OCI-LY1 (cell line): ENCODE measurements at regions not wholly inside any gene's neighbourhood (a gene's known extent, or its start where the extent isn't known, plus 50 kb on each side); places are given as distances from the start of the nearest gene placed in this dataset.

Experiments used
- H2AFZ ChIP-seq: fragments of 200-600 bp; sonication (generic), shearing (Covaris generic); 2 replicates; pipeline ENCODE4 v1.6.0; 2014; ENCODE audit warnings: antibody characterized with exemption, mild to moderate bottlenecking, low read length
- H3F3A ChIP-seq: fragments of 200-600 bp; sonication (generic), shearing (Covaris generic); 2 replicates; pipeline ENCODE4 v1.6.0; 2014; ENCODE audit warnings: mild to moderate bottlenecking, antibody characterized with exemption, low read length, moderate library complexity; ENCODE audit not compliant: insufficient read depth
- H3K27ac ChIP-seq: fragments of 200-600 bp; sonication (generic); 2 replicates; pipeline ENCODE4 v1.5.1; 2014; ENCODE audit warnings: low read length, mixed run types, mild to moderate bottlenecking, low read depth; ENCODE audit not compliant: poor library complexity, severe bottlenecking
- H3K27me3 ChIP-seq: fragments of 200-600 bp; sonication (generic); 2 replicates; pipeline ENCODE4 v1.6.0; 2014; ENCODE audit warnings: antibody characterized with exemption, mild to moderate bottlenecking, low read length, moderate library complexity; ENCODE audit not compliant: insufficient read depth
- H3K36me3 ChIP-seq: fragments of 200-600 bp; sonication (generic); 2 replicates; pipeline ENCODE4 v1.6.1; 2014; ENCODE audit warnings: mild to moderate bottlenecking, antibody characterized with exemption, low read length, moderate library complexity, mixed read lengths; ENCODE audit not compliant: insufficient read depth
- H3K4me1 ChIP-seq: fragments of 200-600 bp; sonication (generic); 2 replicates; pipeline ENCODE4 v1.5.1; 2014; ENCODE audit warnings: mild to moderate bottlenecking, low read length, moderate library complexity; ENCODE audit not compliant: insufficient read depth, severe bottlenecking
- H3K4me2 ChIP-seq: fragments of 200-600 bp; sonication (generic), shearing (Covaris generic); 2 replicates; pipeline ENCODE4 v1.6.1; 2014; ENCODE audit warnings: low read length
- H3K4me3 ChIP-seq: fragments of 200-600 bp; sonication (generic); 2 replicates; pipeline ENCODE4 v1.5.1; 2014; ENCODE audit warnings: low read length, low read depth, mild to moderate bottlenecking, mixed read lengths; ENCODE audit not compliant: poor library complexity, severe bottlenecking
- H3K79me2 ChIP-seq: fragments of 200-600 bp; shearing (Covaris generic); 2 replicates; pipeline ENCODE4 v1.6.1; 2016; ENCODE audit warnings: mixed run types, low read length, mixed read lengths; ENCODE audit not compliant: insufficient read depth
- H3K9ac ChIP-seq: fragments of 200-600 bp; sonication (generic), shearing (Covaris generic); 2 replicates; pipeline ENCODE4 v1.6.1; 2014; ENCODE audit warnings: mild to moderate bottlenecking, low read length, mixed read lengths
- H3K9me2 ChIP-seq: fragments of 200-600 bp; sonication (generic), shearing (Covaris generic); 2 replicates; pipeline ENCODE4 v1.6.1; 2014; ENCODE audit warnings: low read depth, mild to moderate bottlenecking, low read length, mixed read lengths
- H3K9me3 ChIP-seq: fragments of 200-600 bp; shearing (Covaris generic); 2 replicates; pipeline ENCODE4 v1.6.1; 2014; ENCODE audit warnings: low read length, mixed read lengths
- H4K20me1 ChIP-seq: fragments of 200-600 bp; sonication (generic), shearing (Covaris generic); 2 replicates; pipeline ENCODE4 v1.6.0; 2016; ENCODE audit warnings: mild to moderate bottlenecking, low read length; ENCODE audit not compliant: insufficient read depth
- CTCF ChIP-seq: fragments of 200-600 bp; sonication (generic), shearing (Covaris generic); IDR thresholded peaks from 2 replicates; pipeline ENCODE4 v1.5.1; 2017; ENCODE audit warnings: mild to moderate bottlenecking, antibody characterized with exemption, low read length, moderate library complexity, mixed read lengths
- EZH2 ChIP-seq: fragments of 200-600 bp; sonication (generic), shearing (Covaris generic); IDR thresholded peaks from 2 replicates; pipeline ENCODE4 v1.8.0; 2017; ENCODE audit warnings: borderline replicate concordance, mixed run types, mild to moderate bottlenecking, antibody characterized with exemption, low read length, moderate library complexity, mixed read lengths

GRCh38 chr3:151561878-151562277 is 101.0 kb upstream of the IGSF10 start:
- no peaks in the 10 kb centered on the region for H4K20me1 ChIP-seq
- H3K36me3 ChIP-seq = no peaks in the 10 kb centered on the region
- no peaks in the 10 kb centered on the region for H3K9me3 ChIP-seq
- H3K9ac ChIP-seq = no peak overlapping the region
- no peak overlapping the region for H3K27ac ChIP-seq
- H3K27me3 ChIP-seq = no peaks in the 10 kb centered on the region
- H3K4me2 ChIP-seq = no peak overlapping the region
- no peaks in the 10 kb centered on the region for H3K79me2 ChIP-seq
- no peaks in the 10 kb centered on the region for H3K9me2 ChIP-seq
- no peak overlapping the region for H2AFZ ChIP-seq
- TF ChIP-seq CTCF = no peak
- no peak for TF ChIP-seq EZH2
- H3K4me1 ChIP-seq = no peaks in the 10 kb centered on the region
- no peak overlapping the region for H3K4me3 ChIP-seq
- no peaks in the 10 kb centered on the region for H3F3A ChIP-seq

- H3K9me3 ChIP-seq = no peaks in the 10 kb centered on the region
- no peaks in the 10 kb centered on the region for H3K27me3 ChIP-seq
- no peak overlapping the region for H3K27ac ChIP-seq
- no peak overlapping the region for H3K4me3 ChIP-seq
- H4K20me1 ChIP-seq = no peaks in the 10 kb centered on the region
- H3F3A ChIP-seq = no peaks in the 10 kb centered on the region
- no peak overlapping the region for H2AFZ ChIP-seq
- H3K36me3 ChIP-seq = no peaks in the 10 kb centered on the region
- no peaks in the 10 kb centered on the region for H3K79me2 ChIP-seq
- H3K4me1 ChIP-seq = no peaks in the 10 kb centered on the region
- H3K9me2 ChIP-seq = no peaks in the 10 kb centered on the region
- H3K4me2 ChIP-seq = no peak overlapping the region
- H3K9ac ChIP-seq = no peak overlapping the region
- TF ChIP-seq EZH2 (no peak), CTCF (no peak)
Measured at GRCh38 chr3:151560738-151561137, 99.9 kb upstream of the IGSF10 start.

GRCh38 chr3:151559736-151560135 is 98.9 kb upstream of the IGSF10 start:
- Histone ChIP-seq H2AFZ (no peak overlapping the region), H3K79me2 (no peaks in the 10 kb centered on the region), H3K9me3 (no peaks in the 10 kb centered on the region), H3K9me2 (no peaks in the 10 kb centered on the region), H4K20me1 (no peaks in the 10 kb centered on the region), H3F3A (no peaks in the 10 kb centered on the region), H3K27ac (no peak overlapping the region), H3K4me3 (no peak overlapping the region), H3K36me3 (no peaks in the 10 kb centered on the region), H3K4me2 (no peak overlapping the region), H3K27me3 (no peaks in the 10 kb centered on the region), H3K9ac (no peak overlapping the region), H3K4me1 (no peaks in the 10 kb centered on the region)
- no peak for TF ChIP-seq EZH2
- no peak for TF ChIP-seq CTCF
